Calu3 (cell line): ENCODE measurements at regions not wholly inside any gene's neighbourhood (a gene's known extent, or its start where the extent isn't known, plus 50 kb on each side); places are given as distances from the start of the nearest gene placed in this dataset.

Experiments
- BruUV-seq: library from RNA; stranded (reverse); fragments of 400-500 nt; replicated peaks from 2 replicates; lab custom pipeline; 2021; lab: Mats Ljungman, UMichigan
- CTCF ChIA-PET: fragments of 300-600 bp; sonication (Branson Sonifier 250); formaldehyde crosslinking; loops from one replicate; lab custom pipeline; 2022; ENCODE audit warnings: antibody characterized with exemption; lab: Charles Lee
- DNase-seq: peaks from one replicate; pipeline ENCODE4 v3.0.0; 2022
- H3K27ac Mint-ChIP-seq: one replicate; pipeline ENCODE4 v1.8.0; 2022; ENCODE audit warnings: mixed read lengths; ENCODE audit not compliant: unreplicated experiment
- H3K27me3 Mint-ChIP-seq: one replicate; pipeline ENCODE4 v1.8.0; 2022; ENCODE audit warnings: mixed read lengths; ENCODE audit not compliant: unreplicated experiment
- H3K36me3 Mint-ChIP-seq: one replicate; pipeline ENCODE4 v1.8.0; 2022; ENCODE audit warnings: mild to moderate bottlenecking, moderate library complexity, mixed read lengths; ENCODE audit not compliant: insufficient read depth, unreplicated experiment
- H3K4me1 Mint-ChIP-seq: one replicate; pipeline ENCODE4 v1.8.0; 2022; ENCODE audit warnings: mild to moderate bottlenecking, low read depth, mixed read lengths; ENCODE audit not compliant: unreplicated experiment
- H3K4me3 Mint-ChIP-seq: one replicate; pipeline ENCODE4 v1.8.0; 2022; ENCODE audit warnings: mild to moderate bottlenecking, low read depth, moderate library complexity, mixed read lengths; ENCODE audit not compliant: unreplicated experiment
- H3K9me3 Mint-ChIP-seq: one replicate; pipeline ENCODE4 v1.8.0; 2022; ENCODE audit warnings: low read depth, mixed read lengths; ENCODE audit not compliant: unreplicated experiment
- CTCF ChIP-seq: fragments of 200-600 bp; IDR thresholded peaks from one replicate; pipeline ENCODE4 v1.8.0; 2022; ENCODE audit warnings: antibody characterized with exemption; ENCODE audit not compliant: unreplicated experiment
- intact Hi-C: fragments of 100-400 bp; cut with micrococcal nuclease; formaldehyde crosslinking; loops from one replicate; pipeline ENCODE4 v1.10.0; 2022; ENCODE audit not compliant: unreplicated experiment

- CTCF ChIA-PET: no interaction called here
- Mint-ChIP-seq H3K36me3 (no peaks in the 10 kb centered on the region), H3K4me3 (no peak overlapping the region), H3K27me3 (no peaks in the 10 kb centered on the region), H3K4me1 (no peaks in the 10 kb centered on the region), H3K27ac (no peak overlapping the region), H3K9me3 (peaks cover 4% of the 10 kb centered on the region)
- DNase-seq: no peak
- intact Hi-C loops: no loop called here
- no peak for TF ChIP-seq CTCF
- no TSS peak for BruUV-seq
Observed at GRCh38 chr3:63026722-63027121, 151.5 kb upstream of the CADPS start.

- H3K36me3 Mint-ChIP-seq: no peaks in the 10 kb centered on the region
- TF ChIP-seq CTCF: no peak
- no peak for DNase-seq
- no peaks in the 10 kb centered on the region for H3K4me1 Mint-ChIP-seq
- no peak overlapping the region for H3K27ac Mint-ChIP-seq
- no peaks in the 10 kb centered on the region for H3K27me3 Mint-ChIP-seq
- intact Hi-C loops: no loop called here
- peaks cover 4% of the 10 kb centered on the region for H3K9me3 Mint-ChIP-seq
- no peak overlapping the region for H3K4me3 Mint-ChIP-seq
- BruUV-seq: no TSS peak
- CTCF ChIA-PET: interaction anchor here (1.4 kb wide), 1 partner anchor 9 kb away, joined by 3 read pairs; no protein-coding TSS in a partner anchor
Observed at GRCh38 chr3:63029326-63029725, 154.1 kb upstream of the CADPS start.

- H3K9me3 Mint-ChIP-seq: peaks cover 4% of the 10 kb centered on the region
Observed at GRCh38 chr3:63029921-63030320, 154.7 kb upstream of the CADPS start.

GRCh38 chr3:63030666-63031065, 155.4 kb upstream of the CADPS start:
- no peaks in the 10 kb centered on the region for H3K4me1 Mint-ChIP-seq
- CTCF ChIA-PET: interaction anchor here (1.4 kb wide), 1 partner anchor 10 kb away, joined by 3 read pairs; no protein-coding TSS in a partner anchor
- H3K36me3 Mint-ChIP-seq: no peaks in the 10 kb centered on the region
- H3K27me3 Mint-ChIP-seq: no peaks in the 10 kb centered on the region
- DNase-seq: no peak
- no peak overlapping the region for H3K4me3 Mint-ChIP-seq
- no peak for TF ChIP-seq CTCF
- no peak overlapping the region for H3K27ac Mint-ChIP-seq
- H3K9me3 Mint-ChIP-seq: peaks cover 4% of the 10 kb centered on the region
- intact Hi-C loops: no loop called here
- no TSS peak for BruUV-seq

More at GRCh38 chr3:63029921-63030320, 154.7 kb upstream of the CADPS start:
- CTCF ChIA-PET: interaction anchor here (0.6 to 1.4 kb wide), 2 partner anchors 10 to 33 kb away, joined by 3 to 6 read pairs; no protein-coding TSS in a partner anchor
- Mint-ChIP-seq H3K4me3 (no peak overlapping the region), H3K4me1 (no peaks in the 10 kb centered on the region), H3K27ac (no peak overlapping the region), H3K27me3 (no peaks in the 10 kb centered on the region), H3K36me3 (no peaks in the 10 kb centered on the region)
- intact Hi-C loops: no loop called here
- TF ChIP-seq CTCF: no peak
- BruUV-seq: no TSS peak
- DNase-seq: no peak
